ENCODE measurements at regions not wholly inside any gene's neighbourhood (a gene's known extent, or its start where the extent isn't known, plus 50 kb on each side); places are given as distances from the start of the nearest gene placed in this dataset.

DNA sequence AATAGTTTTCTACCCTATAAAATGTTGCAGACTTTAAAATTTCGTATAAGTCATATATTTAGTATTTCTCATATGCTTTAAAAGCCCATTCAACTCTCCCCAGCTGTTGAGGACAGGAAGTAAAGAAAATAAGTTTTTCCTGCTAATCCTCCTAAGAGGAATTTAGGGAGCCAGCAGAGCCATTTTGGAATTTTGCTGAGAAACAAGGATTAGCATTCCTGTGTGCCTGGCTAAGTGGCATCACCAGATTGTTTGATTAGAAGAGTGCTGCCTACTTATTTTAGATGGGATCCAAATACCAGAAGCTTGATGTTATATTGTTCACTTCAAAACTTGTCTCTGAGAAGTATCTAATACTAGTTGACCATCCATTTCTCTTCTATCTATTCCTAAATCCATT lies 131.2 kb upstream of the HHIP start:
- TF ChIP-seq POLR2A (IDR thresholded peaks at IDR 0.05): no peak
- TF ChIP-seq, protein P1, sequence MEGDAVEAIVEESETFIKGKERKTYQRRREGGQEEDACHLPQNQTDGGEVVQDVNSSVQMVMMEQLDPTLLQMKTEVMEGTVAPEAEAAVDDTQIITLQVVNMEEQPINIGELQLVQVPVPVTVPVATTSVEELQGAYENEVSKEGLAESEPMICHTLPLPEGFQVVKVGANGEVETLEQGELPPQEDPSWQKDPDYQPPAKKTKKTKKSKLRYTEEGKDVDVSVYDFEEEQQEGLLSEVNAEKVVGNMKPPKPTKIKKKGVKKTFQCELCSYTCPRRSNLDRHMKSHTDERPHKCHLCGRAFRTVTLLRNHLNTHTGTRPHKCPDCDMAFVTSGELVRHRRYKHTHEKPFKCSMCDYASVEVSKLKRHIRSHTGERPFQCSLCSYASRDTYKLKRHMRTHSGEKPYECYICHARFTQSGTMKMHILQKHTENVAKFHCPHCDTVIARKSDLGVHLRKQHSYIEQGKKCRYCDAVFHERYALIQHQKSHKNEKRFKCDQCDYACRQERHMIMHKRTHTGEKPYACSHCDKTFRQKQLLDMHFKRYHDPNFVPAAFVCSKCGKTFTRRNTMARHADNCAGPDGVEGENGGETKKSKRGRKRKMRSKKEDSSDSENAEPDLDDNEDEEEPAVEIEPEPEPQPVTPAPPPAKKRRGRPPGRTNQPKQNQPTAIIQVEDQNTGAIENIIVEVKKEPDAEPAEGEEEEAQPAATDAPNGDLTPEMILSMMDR (IDR thresholded peaks at IDR 0.05): no peak
